ENCODE measurements at regions not wholly inside any gene's neighbourhood (a gene's known extent, or its start where the extent isn't known, plus 50 kb on each side); places are given as distances from the start of the nearest gene placed in this dataset.

DNA sequence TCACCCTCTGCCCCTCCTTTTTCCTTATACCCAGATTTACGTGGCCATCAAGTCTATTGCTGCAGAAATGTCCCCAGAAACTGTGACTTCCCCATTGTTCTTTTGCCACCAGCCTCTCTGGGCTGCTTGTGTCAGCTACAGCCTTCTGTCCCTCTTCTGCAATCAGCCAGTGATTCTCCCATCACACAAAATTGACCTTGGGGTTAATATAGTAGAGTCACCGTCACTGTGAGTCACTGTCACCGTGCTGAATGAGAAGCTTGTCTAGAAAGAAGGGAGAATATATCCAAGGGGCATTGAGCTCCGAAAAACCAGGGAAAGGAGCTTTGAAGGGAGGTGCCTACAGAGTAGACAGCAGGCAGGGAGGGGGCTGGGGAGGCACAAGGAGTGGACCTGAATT is 290.5 kb downstream of the HAPSTR1 start:
- DNase-seq, result no peak

DNA sequence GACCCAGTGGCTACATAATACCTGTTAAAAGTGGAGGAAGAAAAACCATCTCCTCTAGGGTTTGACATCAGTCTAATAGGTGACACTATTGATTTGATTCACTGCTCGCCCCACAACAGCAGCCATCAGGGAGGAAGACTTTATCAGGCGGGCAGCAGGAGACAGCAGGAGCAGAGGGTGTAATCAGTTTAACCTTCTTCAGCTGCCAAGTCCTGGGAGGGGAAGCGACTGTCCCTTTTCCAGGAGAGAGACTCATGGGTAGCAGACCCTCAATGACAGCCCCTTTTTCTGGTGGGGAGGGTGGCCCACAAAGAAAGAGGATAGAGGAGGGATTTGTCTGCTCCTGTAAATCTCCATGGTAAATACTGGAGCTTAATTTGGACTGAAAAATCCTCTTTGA is 291.8 kb downstream of the HAPSTR1 start:
- no peak for DNase-seq

DNA sequence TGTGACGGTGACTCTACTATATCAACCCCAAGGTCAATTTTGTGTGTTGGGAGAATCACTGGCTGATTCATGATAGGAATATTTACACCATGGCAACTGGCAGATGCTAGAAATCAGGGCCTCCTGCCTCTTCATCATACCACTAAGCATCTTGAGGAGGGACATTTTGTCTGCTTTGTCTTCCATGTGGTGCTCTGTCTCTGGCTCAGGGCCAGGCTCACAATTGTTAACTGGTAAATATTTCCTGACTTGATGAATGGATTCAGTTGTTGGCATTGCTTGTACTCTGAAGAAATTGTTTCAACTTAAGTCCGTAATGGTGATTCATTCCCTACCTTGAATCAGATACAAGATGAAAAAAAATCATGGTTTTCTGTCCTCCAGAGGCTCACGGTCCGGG is 292.7 kb downstream of the HAPSTR1 start:
- DNase-seq, result no peak

DNA sequence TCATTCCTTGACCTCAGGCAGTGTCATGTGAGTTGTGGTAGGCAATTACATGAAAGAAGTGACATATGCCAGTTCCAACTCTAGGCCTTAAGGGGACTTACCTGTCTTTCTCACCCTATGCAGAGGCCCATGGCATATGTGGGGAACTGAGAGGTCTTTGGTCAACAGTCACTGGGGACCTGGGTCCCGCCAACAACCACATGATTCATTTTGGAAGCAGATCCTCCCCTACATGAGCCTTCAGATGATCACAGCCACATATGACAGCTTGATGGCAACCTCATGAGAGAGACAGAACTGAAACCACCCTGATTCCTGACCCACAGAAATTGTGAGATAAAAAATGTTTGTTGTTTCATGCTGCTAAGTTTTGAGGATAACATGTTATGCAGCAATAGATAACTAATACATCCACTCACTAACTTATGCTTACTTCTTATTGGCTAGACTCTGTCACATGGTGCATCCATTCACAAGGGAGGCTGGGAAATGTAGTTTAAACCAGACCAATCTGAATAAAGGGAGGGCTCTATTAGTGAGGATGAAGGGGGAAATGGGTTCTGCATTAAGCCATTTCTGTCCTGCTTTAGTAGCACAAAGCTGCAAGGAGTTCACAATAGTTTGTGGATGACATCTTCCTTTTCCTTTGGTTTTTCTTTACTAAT is 298.2 kb downstream of the HAPSTR1 start:
- DNase-seq, result no peak

DNA sequence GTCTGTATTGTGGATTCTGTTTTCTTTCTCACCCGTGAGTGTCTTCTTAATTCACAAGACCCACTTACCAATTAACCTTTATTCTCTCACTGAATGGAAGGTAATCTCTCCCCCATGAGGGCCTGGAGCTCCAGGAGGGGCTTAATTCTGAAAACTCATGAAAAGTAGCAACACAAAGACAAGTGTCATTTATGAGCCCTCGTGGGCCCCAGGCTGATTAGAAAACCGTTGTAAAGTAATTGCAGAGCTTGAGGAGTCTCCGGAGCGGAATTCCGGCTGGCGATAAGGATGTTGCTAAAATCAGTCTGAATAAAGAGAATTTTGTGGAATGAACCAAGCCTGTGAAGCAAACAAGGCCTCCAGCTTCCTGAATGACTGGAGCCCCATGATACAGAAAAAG is 301.5 kb downstream of the HAPSTR1 start:
- no peak for DNase-seq

DNA sequence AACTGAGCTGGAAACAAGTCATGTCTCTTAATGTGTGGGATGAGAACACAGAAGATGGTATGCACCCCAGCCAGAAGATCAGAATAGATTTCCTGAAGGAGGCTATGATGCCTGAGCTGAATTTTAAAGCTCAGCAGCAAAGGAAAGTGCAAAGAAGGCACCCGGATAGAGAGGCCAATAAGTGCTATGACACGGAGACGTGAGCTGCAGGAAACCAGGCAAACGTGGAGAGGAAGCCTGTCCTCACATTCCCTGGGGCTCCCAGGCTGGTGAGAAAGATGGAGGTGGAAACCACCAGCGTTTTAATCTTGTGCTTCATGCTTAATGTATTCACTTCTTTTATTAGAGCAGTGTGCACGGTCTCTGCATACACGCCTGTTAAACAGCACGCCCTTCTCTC is 302.1 kb downstream of the HAPSTR1 start:
- no peak for DNase-seq

DNA sequence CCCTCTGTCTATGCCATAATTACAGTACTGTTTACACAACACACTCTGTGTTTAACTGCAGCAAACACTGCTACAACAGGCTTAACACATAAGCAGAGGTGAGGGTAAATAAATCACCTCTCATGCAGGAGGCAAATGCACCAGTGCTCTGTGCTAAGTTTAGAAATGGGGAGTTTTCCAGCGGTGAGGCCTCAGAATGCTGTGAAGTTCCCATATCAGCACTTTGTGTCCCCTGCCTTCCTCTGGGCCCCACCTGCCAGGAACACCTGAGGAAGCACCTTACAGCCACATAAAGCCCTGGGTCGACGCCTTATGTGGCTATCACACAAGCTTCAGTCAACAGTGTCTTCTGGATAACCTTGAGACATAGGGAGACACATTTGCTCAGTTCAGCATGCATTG is 304.5 kb downstream of the HAPSTR1 start:
- no peak for DNase-seq

DNA sequence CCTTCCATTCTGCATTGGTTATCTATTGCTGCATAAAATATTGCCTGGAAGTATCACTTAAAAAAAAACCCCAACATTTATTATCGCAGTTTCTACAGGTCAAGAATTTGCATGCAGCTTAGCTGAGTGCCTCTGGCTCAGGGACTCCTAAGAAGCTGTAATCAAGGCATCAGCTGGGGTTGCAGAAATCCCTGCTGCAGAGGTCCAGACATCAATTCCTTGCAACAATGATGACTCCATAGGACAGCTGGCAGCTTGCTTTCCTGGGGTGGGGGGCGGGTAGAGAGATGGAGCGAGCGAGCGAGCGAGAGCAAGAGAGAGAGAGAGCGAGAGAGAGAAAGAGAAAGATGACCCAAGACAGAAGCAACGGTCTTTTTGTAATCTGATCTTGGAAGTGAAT is 308.1 kb downstream of the HAPSTR1 start:
- DNase-seq, result no peak

DNA sequence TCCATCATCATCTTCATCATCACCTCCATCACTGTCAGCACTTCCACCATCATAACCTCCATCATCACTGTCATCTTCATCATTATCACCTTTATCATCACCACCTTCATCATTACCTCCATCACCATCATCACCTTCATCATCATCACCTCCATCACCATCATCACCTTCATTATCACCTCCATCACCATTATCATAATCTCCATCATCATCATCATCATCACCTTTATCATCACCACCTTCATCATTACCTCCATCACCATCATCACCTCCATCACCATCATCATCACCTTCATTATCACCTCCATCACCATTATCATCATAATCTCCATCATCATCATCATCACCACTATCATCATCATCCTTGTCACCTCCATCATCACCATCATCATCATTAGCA is 309.7 kb downstream of the HAPSTR1 start:
- no peak for DNase-seq

DNA sequence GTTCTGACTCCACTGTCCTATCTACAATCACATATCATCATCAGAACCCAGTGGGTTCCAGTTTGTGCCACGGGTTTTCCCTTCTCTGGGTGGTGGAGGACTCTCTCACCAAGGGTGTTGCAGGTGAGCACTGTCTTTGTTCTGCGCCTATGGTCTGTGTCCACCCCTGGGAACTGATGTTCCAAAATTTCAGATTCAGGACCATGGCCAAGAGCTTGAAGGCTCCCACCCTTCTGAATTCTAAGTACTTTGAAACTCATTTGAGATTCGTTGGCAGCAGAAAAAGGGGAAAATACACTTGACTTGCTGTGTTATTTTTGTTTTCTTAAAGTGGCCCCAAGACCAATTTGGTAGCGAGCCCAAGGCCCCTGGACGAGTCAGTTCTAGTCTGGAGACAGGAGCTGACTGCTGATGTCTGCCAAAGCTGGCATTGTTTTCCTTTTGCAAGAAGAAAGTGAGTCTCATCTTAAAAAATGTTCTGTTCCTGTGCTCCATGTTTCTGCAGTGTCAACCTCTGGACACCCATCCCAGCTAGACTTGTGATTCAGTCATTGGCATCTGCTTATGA is 310.9 kb downstream of the HAPSTR1 start:
- no peak for DNase-seq

DNA sequence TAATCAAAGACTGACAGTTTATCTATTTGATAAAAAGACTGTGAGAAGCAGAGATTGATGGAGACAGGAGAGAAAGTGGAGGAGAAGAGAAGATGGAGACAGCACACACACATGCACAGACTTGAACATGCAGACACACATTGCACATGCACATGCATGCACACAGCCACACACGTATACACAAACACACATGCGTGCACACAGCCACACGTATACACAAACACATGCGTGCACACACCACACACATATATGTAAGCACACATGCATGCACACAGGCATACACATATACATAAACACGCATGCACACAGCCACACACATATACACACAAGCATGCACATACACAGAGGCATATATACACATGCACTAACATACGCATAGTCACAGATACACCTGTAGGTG is 313.4 kb downstream of the HAPSTR1 start:
- no peak for DNase-seq

DNA sequence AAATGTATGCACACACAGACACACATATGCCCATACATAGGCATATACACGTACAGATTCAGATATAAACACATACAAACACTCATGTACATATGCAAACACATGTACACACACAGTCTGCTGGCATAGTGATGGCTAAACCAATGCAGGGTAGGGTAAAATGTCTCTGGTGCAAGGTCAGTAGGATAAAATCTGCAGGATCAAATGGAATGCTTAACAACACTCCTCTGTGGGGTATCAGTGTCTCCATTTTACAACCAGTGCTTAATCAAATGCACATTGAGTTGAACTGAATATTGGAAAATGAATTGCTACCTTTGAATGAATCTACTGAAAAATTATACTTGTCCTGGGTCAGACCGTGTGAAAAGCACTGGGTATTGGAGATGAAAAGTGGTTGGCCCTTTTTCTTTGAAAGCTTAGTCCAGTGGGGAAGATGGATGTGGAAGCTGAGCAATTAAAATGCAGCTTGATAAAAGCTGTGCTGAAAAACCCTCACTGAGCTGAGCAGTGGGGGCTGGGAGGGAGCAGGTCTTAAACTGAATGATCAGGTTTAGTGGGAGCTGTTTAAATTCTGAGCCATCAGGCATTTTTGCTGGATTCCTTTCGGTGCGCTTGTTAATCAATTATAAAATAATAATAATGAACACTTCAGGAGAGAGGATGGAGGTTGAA is 314.7 kb downstream of the HAPSTR1 start:
- no peak for DNase-seq

DNA sequence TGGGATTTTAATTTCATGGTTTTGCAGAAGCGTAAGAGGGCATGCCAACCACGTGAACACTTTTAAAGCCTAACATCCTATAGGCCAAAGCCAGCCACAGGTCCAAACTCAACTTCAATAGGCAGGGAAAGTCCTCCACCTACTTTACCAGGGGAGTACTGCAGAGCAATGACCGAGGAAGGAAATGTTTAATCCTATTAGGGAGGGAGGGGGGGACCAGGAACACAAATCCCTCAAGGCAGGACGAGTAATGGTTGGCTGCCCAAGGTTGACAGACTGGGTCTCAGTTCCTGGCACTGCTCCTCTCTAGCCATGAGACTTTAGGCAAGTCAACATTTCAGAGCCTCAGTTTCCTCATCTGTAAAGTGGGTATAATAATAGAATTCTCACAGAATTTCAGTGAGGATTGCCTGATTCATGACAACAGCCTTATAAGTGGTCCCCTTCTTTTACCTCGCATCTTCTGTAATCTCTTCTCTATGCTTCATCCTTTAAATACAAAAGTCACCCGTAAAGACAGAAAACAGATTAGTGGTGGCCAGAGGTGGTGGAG is 315.8 kb downstream of the HAPSTR1 start:
- no peak for DNase-seq

DNA sequence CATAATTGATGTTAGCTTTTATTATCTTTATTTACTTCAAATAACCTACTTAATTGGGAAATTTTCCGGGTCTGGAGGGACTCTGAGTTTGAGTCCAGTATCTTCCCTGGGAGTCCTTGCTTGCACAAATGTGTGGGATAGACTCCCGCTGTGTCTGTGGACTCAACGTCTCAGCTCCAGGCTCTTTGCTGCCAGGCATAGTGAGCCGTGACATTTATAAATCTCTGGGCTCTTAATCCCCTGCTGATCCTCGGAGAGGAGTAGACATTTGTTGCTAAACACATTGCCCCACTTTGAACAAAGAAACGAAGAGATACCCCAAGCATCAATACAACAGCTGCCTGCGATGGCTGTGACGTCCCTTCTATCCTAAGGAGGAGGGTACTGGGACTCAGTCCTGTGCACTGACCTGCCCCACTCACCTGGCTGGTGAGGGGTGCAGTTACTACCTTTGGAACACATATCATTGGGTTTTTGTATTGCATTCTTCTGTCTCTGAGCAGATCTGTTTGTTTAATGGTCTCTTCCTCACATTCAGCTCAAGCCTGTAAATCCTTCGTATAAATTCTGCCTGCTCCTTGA is 316.9 kb downstream of the HAPSTR1 start:
- DNase-seq, result no peak

DNA sequence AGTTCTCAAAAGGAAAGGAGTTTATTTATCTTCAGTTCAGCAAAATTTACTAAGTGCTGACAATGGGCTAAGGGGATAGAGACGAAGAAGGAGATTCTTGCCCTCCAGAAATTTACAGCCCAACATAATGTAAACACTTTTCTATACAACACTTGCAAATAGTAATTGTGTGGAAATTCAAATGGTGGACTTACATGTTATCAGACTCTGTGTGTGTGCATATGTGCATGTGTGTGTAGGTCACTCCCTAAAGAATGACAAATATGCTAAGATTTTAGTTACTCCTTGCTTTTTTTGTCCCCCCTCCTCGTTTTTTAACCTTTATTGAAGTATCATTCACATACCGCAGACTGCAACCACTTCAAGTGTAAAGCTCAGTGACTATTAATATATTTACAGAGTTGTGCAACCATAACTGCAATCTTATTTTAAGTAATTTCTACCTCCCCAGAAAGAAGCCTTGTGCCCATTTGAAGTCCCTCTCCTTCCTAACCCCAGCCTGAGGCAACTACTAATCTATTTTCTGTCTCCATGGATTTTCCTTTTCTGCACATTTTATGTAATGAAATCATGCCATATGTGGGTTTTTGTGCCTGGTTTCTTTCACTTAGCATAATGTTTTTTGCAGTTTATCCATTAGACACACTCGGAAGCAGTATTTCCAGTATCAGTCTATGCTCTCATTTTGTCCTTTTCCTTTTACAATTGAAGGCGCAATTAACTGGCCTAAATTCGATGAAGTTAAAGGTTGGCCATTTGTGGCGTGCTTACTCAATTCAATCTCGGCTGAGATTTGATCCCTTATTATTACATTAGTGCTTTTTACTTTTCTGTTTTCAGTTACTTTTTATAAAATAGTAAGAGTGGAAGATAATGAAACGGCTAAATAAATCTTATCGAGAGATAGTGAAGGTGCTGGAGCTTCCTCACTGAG is 318.4 kb downstream of the HAPSTR1 start:
- no peak for DNase-seq

DNA sequence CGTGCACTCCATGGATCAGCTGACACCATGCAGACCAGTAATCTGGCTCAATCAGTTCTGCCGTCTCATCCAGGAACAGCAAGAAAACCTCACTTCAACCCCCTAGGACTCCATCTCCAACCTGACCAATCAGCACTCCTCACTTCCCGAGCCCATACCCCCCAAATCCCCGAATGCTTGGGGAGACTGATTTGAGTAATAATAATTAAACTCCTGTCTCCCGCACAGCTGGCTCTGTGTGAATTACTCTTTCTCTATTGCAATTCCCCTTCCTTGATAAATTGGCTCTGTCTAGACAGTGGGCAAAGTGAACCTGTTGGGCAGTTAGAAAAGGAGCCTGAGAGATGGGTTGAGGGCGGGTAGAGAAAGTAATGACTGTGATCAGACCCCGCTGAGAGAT is 320.0 kb downstream of the HAPSTR1 start:
- DNase-seq, result no peak

DNA sequence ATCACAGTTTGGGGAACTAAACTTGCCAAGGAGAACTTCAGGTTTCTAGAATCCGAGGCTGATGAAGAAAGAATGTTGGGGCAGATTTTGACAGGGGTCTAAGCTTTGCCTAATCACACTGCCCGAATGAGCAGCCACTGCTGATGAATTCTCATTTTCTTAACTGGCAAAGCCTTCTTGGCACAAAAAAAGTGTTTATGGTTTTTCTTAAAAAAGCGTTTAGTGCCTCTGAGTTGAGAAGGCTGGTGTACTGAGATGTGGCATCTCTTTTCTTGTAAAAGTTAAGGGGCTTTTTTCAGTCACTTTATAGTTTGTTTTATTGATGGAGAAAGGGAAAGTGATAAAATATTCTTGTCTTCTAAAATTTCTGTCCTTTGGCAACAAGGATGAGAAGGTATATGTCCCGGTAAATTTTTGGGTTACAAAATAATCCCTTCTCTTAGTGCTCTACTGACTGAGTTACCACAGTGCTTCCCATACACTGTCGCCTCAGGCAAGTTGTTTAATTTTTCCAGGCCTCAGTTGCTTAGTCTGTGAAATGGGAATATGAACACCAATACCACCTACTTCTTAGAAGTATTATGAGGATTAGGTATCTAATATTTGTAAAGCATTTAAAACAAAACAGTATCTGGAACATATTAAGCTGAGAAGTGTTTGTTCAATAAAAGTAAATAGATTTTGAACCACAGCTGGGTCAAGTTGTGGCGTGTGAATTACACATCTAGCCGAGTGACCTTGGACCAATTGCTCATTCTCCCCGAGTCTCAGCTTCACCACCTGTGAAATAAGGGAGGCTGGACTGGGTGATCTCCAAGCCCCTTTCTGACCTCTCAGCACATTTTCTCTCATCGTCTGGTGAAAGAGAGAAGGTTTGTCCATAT is 320.8 kb downstream of the HAPSTR1 start:
- DNase-seq, result no peak

DNA sequence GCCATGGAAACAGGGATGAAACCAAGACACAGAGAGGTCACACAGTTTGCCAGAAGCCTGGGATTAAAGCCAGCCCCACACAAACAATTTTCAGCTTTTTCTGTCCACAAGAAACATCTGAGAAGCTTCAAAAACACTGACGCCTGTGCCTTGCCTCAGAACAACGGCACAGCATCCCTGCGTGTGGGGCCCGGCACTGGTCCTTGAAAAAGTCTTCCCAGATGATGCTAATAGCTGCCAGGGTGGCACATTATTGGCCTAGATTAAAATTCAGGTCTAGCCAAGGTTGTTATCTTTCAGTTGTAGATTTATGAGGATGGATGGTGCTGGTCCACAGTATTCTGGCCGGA is 321.4 kb downstream of the HAPSTR1 start:
- no peak for DNase-seq

DNA sequence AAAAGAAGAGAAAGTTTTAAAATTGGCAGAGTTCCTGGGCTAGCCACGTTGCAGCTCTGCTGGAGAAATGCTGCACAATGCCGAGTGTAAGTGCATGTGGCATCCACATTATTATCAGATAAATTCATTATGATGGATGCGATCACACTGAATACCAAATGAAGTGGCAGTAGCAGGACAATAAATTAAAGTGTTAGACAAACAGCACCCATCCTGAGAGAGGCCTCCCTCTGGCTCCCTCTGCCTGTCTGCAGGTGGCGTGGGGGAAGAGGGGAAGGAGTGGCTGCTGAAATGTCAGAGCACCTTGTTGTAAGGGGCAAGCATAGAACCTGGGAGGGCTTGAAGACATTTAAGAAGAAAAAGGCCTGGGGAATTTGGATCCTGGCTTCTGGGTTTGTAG is 324.1 kb downstream of the HAPSTR1 start:
- no peak for DNase-seq

DNA sequence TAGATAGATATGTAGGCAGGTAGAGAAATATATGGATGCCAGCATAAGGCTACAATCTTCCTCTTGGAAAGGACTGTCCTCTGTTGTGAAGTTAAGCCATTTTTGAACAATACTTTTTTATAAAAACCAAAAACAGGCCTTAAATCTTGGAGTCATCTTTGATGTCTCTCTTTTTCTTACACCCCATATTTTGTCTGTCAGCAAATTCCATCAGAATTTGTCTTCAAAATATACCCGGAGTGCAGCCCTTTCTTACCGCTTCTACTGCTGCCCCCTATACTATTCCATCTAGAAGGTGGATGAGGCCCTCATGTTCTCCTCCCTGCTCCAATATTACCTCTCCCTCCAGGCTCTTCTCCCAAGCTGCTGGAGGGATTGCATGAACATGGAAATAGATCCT is 326.5 kb downstream of the HAPSTR1 start:
- DNase-seq, result no peak

DNA sequence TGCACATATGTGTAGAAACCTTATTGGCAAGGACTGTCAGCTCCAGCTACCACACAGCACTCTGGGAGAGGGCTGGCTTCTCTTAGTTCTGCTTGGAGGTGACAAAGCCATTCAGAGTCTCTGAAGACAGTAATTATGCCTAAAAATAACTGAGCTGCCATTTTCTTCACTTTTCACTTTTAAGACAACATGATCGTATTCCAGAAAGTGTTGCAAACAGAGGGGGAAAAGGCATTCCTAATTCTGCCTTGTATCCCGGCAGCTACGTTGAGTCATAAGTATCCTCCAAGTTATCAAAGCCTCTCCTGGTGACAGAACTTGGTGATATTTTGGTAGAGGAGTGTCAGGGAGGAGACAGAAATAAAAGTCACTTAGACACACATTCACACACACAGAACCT is 327.7 kb downstream of the HAPSTR1 start:
- no peak for DNase-seq

Measured in CD4-positive, alpha-beta T cell treated with Interleukin-1 beta for 1 hour (primary cell).